ENCODE measurements at regions not wholly inside any gene's neighbourhood (a gene's known extent, or its start where the extent isn't known, plus 50 kb on each side); places are given as distances from the start of the nearest gene placed in this dataset.
A peak's percentile ranks its signal among the peaks of the same experiment; 100 is the strongest.

DNA sequence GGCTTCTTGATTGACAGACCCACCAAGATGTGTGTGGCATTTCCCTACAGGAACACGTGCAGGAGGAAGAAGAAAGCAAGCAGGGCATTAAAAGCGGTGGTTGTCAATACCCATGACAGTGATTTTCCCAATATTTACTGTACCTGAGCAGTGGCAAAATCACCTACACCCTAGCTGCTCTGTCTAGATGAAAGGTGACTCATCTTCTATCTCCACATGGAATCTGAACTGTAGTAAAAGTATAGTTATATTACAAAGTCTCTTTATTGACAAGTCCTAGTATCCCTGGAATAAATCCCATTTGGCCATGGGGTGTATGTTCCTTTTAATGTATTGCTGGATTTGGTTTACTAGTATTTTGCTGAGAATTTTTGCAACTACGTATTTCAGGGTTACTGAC, 458.8 kb upstream of the SORCS1 start:
- no peak for DNase-seq

DNA sequence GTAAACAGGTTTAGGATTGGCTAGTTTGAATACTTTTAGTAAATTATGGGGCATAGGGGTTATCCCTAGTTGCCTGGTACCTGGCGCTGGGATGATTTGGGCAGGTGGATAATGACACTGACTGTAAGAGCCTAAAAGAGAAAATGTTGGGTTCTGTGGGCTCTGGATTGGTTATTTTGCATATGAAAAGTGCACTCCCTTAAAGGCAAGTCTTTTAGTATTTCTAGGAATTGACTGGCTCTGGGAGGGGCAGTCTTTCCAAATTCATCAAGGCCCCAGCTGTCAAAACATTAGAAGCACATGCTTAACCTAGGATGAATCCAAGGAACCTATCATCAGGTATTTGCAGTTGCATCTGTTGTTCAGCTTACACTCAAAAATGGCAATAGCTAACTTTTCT, 454.6 kb upstream of the SORCS1 start:
- DNase-seq, result no peak

DNA sequence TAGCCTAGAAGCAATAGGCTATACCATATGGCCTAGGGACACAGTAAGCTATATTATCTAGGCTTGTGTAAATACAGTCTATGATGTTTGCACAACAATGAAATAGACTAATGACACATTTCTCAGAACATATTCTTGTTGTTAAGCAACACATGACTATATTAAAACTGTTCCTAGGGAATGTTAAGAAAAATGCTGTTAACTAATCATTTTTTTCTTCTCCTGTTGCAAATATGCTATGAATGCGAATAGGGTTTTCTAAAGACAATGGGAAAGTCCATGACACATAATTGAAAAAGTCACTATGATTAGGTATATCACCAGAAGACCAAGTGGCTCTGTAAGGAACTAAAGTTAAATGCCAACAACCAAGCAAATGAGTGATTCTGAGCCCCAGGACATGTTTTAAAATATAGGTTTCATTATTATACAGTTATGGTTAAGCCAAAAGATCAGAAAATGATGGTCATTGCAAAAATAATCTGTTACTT, 454.0 kb upstream of the SORCS1 start:
- DNase-seq, result peak; percentile 23

- peak; percentile 89 for DNase-seq
Observed at GRCh38 chr10:107616463-107617410, 452.2 kb upstream of the SORCS1 start.

- DNase-seq, result peak; percentile 38
Observed at GRCh38 chr10:107616031-107616430, 451.5 kb upstream of the SORCS1 start.

DNA sequence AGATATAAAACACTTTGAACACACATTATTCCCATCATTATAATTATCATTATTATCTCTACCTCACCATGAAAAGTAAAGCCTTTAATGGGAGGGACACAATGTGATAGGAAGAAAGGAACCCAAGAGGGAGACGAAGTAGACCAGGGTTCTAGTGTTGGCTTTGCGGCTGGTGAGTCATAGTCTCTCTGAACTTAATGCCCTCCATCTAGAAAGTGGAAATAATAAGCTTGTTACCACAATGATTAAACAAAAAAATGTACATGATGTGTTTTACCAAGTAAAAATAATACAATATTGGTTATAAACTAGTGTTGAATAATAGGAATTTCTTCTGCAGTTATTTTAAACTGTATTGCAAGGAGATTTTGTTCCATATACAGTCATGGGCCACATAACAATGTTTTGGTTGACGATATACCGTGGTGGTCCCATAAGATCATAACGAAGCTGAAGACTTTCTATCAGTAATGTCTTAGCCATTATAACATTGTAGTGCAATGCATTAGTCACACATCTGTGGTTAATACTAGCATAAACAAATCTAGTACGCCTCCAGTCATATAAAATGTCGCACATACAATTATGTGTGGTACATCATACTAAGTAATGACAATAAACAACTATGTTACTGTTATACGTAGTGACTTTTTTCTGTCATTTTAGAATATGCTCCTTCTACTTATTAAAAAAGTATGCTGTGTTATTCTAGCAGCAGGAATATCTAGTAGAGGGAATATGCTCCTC, 450.6 kb upstream of the SORCS1 start:
- DNase-seq, result peak; percentile 86

DNA sequence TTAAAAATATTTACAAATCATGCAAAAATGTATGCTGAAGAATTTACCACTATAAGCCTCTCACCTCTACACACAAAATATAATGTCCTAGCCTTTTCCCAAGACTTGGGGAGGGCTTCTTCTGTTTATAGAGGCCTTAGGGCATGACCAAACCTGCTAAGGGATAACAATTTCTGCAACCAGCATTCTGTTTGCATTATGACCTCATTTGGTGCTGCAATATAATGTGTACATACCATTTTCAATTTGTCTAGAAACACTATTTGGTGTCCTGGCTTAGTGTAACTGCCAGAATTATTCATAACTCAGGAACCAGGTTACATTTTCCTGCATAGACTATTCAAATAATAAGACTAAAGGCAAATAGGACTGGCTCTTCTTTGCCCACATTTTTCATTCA, 446.6 kb upstream of the SORCS1 start:
- DNase-seq, result no peak

GRCh38 chr10:107589081-107589480, 424.6 kb upstream of the SORCS1 start:
- no peak for DNase-seq

DNA sequence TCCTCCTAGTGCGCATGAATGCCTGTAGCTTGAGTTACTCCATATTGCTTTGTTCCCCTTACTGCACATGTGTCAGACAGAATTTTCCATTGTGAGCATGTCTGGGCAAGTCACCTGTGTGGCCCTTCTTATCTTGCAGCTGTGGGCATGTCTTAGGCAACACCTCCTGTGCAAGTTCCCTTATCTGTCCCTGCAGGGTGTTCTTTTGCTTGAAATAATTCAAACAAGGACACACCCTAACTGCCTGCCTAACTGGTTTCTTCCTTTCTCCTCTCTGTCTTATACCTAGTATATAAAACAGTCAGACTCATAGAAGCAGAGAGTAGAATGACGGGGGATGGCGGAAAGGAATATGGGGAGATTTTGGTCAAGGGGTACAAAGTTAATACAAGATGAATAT, 421.1 kb upstream of the SORCS1 start:
- no peak for DNase-seq

GRCh38 chr10:107583974-107584373, 419.5 kb upstream of the SORCS1 start:
- no peak for DNase-seq

- DNase-seq, result no peak
Observed at GRCh38 chr10:107579970-107580369, 415.5 kb upstream of the SORCS1 start.

- DNase-seq, result no peak
Observed at GRCh38 chr10:107577221-107577620, 412.7 kb upstream of the SORCS1 start.

GRCh38 chr10:107576746-107577145, 412.2 kb upstream of the SORCS1 start:
- no peak for DNase-seq

DNA sequence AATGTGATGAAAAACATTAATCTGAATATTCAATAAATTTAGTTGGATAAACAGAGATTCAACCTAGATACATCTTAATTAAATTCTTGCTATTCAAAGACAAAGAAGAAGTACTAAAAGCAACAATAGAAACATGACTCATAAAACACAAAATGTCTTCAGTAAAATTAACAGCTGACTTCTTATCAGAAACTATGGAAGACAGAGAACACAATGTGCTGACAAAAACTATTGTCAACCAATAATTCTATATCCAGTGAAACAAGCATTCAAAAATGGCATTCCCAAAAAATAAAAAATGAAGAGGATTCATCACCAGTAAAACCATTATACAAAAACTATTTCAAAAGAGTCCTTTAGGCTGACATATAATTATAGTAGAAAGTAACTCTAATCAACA, 400.5 kb upstream of the SORCS1 start:
- DNase-seq, result no peak

DNA sequence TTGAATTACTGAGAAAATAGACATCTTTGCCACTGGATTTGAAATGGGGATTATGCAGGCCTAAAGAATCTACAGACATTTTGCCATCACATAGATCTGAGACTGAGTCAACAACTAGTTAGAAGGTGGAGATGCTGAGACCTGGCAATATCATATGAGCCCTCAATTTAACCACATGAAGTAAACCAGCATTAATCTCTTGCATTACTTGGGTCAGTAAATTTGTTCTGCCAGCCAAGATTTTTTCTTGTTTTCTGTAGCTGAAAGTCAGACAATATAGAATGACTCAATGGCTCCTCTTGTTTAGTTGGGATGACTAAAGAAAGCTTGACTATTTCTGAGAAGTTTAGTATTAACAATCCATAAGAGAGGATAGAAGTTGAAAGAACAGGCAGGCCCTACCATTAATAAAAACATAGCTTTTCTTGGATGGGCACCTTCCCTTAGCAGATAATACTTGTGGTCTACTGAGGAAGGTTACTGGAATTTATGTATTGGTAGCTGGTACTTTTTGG, 396.7 kb upstream of the SORCS1 start:
- no peak for DNase-seq

GRCh38 chr10:107557916-107558315, 393.4 kb upstream of the SORCS1 start:
- DNase-seq, result no peak

DNA sequence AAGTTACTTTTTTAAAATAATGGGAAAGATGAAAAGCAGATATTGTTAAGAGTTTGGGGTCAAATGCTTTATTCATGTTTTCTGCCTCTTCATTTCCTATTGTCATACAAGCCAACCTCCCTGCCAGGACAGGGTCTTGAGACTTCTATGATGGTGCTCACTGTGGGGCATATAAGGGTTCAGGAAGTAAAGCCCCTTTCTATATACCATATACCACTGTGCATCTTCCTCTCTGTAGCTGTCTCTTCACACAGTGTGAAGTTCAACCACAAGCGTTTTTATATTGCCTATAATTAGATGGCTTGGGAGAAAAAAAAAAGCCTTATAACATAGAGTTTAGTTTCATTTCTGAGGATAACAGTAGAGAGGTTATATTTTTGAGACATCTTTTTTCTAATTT, 389.8 kb upstream of the SORCS1 start:
- DNase-seq, result no peak

GRCh38 chr10:107553470-107553869, 389.0 kb upstream of the SORCS1 start:
- DNase-seq, result peak; percentile 35

- no peak for DNase-seq
Observed at GRCh38 chr10:107552963-107553362, 388.5 kb upstream of the SORCS1 start.

DNA sequence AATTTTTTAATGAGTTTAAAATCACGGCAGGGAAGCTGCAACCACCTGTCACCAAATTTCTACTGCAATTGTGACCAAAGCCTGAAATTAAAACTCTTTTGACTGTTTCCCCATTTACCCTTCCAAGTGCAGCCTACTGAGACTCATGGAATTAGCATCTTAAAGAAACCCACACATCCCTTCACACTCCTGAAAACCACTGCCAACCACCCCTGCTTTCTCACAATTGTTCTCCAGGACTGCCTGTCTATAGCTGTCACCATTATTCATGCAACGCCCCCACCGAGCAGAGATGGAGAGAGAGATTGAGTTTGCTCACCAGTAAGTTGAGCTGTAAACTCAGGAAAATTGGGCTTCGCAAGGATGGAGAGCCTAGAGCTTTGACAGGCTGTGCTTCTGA, 383.8 kb upstream of the SORCS1 start:
- no peak for DNase-seq

GRCh38 chr10:107546986-107547385, 382.5 kb upstream of the SORCS1 start:
- no peak for DNase-seq

GRCh38 chr10:107546284-107546683, 381.8 kb upstream of the SORCS1 start:
- DNase-seq, result peak; percentile 93

GRCh38 chr10:107545717-107546116, 381.2 kb upstream of the SORCS1 start:
- no peak for DNase-seq
